ENCODE measurements at regions not wholly inside any gene's neighbourhood (a gene's known extent, or its start where the extent isn't known, plus 50 kb on each side); places are given as distances from the start of the nearest gene placed in this dataset.

DNA sequence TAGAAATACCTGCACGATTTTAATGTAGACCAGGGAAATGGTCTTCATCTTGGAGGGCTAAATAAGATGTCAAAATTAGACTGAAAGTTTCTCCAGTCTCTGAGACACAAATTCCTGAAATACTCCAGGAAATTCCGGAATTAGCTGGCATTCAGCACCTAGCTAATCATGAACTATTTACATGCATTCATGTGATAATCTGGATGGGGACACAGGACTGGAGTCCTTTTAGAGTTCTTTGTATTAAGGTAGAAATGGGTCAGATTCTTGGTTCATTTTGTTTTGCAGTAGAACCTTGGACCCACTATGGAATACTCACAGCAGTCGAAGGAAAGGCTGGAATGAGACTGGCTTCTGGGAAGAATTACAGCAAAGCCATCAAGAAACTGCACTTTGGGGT, 65.3 kb upstream of the MDFIC start:
- DNase-seq (ENCODE audit: low read depth, low spot score) = no peak

DNA sequence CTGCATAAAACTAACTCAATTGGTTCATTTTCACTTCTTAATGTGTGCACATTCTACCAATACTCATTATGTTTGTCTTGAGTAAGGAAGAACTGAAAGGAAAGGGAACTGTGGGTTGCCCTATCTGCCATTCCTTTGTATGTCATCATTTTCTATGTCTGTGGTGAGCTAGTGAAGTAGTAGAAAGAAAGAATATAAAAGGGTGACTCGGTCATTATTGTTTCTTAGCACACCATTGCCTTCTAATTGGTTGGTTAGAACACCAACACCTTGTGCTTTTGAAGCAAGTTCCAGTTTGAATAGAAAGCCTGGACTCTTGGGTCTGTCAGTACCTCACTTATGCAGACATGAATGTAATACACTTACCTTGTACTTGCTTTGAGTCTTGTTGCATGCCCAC, 64.3 kb upstream of the MDFIC start:
- no peak for DNase-seq (ENCODE audit: low read depth, low spot score)

DNA sequence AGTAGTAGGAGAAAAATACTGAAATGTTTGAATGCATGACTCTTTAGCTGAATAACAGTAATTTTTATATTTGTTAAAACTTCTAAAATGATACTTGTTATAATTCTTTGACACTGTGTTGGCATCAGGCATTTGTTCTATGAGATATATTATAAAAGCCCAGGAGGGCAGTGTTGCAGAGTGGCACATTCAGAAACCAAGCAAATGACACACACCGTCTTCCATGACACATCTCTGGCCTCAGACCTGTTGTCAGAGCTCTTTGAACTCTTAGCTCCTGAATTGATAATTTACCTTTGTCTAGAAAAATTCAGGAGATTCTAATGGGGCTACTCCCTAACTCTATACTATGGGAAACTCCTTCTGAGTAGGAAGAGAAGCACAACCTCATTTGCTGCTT, 62.4 kb upstream of the MDFIC start:
- DNase-seq (ENCODE audit: low read depth, low spot score) = no peak

GRCh38 chr7:114860206-114860605, 61.7 kb upstream of the MDFIC start:
- DNase-seq (ENCODE audit: low read depth, low spot score) = no peak

DNA sequence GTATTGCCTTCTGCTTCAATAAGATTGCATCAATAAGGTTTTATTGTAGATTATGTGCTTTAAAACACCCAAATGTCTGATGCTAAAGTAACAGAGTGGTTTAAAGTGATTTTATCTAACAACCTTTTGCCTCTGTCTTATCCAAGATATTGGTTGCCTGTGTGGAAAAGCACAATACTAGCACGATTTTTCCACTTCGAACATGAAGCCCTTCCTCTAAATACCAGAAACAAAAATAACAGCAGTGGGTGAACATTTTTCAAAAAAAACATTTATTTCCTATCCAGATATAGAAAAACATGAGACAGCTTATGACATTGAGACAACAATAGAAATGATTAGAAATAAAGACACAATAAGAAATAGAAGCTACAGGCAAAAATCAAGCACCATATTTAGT, 59.5 kb upstream of the MDFIC start:
- DNase-seq (ENCODE audit: low read depth, low spot score) = no peak

- DNase-seq (ENCODE audit: low read depth, low spot score) = no peak
Observed at GRCh38 chr7:114864278-114864677, 57.6 kb upstream of the MDFIC start.

DNA sequence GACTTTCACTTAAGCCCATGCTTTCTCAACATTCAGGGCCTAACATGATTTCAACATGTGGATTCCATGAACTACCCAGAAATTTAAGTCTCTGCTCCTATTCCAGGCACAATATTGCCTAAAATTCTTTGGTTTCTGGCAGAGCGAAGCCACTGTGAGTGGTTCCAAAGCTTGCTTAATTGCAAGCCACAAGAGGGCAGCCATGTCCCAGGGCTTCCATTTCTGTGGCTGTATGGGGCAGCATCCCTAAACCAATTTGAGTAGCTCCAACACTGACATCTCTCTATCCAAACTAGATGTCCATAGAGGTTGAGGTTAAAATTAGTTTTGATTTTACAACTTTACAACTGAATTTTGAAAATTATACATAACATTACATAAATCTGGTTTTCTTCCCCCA, 56.3 kb upstream of the MDFIC start:
- DNase-seq (ENCODE audit: low read depth, low spot score) = no peak

Data from brain pericyte (primary cell).